HG02571 (cell line): ENCODE measurements at regions not wholly inside any gene's neighbourhood (a gene's known extent, or its start where the extent isn't known, plus 50 kb on each side); places are given as distances from the start of the nearest gene placed in this dataset.

Source experiments
- ATAC-seq: cut with Tn5 transposase; IDR thresholded peaks from one replicate; pipeline ENCODE4 v1.9.1; 2021; ENCODE audit warnings: mild to moderate bottlenecking, moderate library complexity; ENCODE audit not compliant: unreplicated experiment

DNA sequence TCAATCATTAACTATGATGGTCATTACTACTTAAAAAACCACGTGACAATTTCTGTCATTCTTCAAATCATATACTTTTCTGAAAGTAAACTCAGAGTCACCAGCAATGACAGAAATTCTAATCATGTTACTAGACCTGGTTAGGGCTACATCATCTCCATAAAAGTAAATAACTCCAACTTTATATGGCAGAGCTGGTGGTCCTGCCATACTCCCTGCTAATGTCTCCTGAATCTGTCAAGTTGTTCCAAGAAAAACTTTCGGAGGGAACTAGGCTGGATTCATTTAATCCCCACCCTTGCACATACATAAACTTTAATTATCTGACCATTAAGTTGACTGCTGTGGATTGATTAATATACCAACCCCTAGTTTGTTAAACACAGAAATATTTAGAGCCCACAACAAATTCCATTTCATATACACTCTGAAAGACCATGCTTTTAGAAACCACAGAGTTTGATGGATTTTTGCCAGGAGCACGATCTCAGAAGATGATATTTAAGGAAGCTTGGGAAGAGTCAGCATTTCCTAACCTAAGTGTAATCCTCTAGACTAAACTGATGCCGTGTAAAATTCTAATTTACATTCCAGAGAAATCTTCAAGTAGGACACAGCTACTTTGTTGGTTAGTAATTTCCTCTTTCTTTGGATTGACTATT lies 577.0 kb downstream of the FAT4 start:
- no peak for ATAC-seq

DNA sequence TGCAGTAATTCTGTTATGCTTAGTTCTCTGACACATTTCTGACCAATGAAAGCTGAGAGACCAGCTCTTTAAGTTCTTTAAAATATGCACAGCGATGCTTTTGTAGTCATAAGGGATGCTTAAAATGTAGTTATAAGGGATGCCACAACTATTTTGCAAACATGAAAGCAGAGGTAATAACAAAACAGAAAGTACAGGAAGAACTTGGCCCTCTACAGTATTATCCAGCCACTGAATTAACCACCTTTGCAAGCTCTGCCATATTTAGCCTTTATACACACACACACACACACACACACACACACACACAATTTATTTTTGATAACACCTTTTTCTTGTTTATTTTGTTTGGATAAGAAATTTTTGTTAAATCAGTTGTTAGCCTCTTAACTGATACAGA lies 590.0 kb downstream of the FAT4 start:
- no peak for ATAC-seq

DNA sequence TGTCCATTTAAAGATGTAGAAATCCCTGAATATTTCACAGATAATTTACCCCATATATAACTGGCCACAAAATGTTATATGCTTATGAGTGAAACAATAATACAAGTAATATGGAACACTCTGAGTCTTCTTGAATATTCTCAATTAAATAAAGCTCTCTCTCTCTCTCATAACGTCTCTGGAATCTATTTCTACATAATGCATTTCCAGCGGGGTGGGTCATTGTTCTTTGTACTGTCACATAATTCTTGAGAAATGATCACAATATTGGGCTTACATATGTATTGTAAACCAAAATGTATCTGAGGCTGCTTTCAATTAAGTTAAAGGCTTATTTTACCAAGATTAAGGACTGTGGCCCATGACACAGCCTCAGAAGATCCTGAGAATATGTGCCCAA lies 596.3 kb downstream of the FAT4 start:
- ATAC-seq = no peak

DNA sequence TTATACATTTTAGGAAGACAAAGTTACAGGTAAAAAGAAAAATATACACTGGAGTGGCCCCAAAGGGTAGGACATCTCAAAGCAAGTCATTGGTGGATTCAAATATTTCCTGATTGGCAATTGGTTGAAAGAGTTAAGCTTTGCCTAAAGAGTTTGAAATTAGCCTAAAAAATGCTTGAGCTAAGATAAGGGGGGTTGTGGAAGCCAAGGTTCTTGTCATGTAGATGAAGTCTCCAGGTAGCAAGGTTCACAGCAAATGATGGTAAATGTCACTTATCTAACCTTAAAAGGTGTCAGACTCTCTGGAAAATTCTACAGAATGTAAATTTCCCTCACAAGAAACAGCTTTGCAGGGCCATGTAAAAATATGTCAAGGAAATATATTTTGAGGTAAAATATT lies 596.7 kb downstream of the FAT4 start:
- ATAC-seq = no peak

DNA sequence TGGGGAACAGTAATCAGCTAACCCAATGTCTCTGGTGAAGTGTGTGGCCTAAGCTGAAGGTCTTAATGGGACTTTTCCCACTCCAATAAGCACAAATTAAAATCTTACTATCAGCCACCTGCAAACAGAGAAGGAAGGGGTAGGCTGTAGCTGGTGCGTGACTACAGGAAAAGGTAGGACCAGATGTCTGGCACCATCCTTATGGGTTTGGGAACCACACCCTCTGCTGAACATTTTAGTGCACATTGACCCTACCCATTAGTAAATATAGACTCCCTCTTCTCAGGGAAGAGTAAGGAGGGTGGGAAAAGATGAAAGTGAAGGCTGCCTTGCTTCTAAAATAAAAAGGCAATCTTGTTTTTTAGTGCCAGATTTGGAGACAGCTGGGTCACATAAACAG lies 602.8 kb downstream of the FAT4 start:
- ATAC-seq = no peak

DNA sequence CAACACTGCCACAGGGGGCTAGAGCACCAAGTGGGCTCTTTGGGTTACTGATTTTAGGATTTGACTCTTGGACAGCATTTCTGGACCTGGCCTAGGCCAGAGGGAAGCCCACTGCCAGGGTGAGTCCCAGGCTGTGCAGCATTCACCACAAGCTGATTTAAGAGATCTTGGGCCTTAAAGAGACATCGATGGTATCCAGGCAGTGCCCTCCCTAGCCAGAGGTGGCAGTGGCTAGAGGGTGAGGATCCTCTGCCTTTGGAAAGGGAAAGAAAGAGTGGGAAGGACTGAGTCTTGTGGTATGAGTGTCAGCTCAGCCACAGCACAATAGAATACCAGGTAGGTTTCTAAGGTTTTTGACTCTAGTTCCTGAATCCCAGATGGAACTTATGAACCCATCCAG lies 613.9 kb downstream of the FAT4 start:
- no peak for ATAC-seq

DNA sequence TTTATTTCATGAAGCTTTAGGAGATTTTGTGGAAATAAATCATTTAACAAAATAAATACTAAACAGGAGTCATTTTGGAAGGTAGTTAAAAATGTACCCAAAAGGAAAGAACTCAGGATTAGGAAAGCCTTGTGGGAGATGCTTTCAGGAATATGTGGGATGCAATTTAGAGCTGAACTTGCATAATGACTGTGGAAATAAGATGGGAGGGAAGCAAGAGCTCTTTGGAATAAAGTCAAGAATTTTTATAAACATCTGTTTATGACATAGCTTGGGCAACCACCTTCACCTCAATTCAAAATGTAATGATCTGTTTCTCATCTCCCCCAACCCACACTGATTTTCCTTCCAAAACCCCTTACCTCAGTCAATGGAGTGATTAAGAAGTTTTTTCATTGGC lies 623.8 kb downstream of the FAT4 start:
- no peak for ATAC-seq

DNA sequence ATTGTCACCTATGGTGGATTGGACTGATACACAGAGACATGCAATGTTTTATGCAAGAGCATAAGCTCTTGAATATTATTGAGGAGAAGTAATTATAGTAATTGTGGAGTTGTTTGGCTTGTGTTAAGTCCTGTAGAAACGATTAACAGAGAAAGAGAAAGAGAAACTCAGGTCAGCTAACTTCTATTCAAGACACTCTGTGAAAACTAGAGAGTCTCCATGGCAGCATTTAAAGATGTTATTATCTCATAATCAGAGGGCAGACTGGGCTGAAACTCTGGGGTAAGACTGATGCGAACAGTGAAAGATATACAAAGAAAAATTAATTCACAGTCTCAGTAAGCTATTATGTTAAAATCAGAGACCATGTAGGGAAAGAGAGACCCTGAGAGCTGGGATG lies 625.7 kb downstream of the FAT4 start:
- no peak for ATAC-seq

DNA sequence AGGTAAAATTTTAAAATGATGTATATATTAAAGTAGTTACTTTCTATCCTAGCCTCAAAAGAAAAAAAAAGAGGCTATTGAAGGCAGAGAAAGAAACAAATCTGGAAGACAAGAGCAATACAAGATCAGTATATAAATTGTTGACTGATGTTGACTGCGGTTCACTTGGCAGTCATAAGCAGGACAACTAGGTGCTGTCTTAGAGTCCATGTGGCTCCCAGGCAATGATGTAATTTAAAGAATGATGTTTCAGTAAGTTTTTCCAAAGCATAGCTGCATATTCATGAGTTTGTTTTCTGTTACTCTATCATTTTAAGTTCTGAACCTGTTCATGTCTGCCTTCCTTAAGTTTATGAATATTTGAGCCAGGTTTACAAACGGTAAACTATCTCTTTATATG lies 630.2 kb downstream of the FAT4 start:
- ATAC-seq = no peak

DNA sequence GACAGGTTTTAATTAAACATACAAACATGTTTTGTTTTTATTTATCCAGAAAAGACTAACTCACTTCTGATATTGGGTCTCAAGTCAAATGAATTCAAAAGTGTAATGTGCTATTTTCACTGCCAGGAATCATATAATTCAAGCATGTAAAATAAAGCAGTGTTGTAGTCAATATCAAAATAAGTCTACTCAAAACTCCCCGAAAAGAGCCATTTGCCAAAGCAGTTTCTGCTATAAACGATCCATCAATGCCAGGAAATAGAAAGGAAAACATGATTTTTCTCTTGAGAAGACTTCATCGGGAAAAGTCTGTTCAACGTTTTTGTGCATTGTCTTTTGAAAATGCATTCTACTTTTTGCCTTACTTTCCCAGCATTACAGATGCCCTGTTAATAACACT lies 633.3 kb downstream of the FAT4 start:
- no peak for ATAC-seq

DNA sequence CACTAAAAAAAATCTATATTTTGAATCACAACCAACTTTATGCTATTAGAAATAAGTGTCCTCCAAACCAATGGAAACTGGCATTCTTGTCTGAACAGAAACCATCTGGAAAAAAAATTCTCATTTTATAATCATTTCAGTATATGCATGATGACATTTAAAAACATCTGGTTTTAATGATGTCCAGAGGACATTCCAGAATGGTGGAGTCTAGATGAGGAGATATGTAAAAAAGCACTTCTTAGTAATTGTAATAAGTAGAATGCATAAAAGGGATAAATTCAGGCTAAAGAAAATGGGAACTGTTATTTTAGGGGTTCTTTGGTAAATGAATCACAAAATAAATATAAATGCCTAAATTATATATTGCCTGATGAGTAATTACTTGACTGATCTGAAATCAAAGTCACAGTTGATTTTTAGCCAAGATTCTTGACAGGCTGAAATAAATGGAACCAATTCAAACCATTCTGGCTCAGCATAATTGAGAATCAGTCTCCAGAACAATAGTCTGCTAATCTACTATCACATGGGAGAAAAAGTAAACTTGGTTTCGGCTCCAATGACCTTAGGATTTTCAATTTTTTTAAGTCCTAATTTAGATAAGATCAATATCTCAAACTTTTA lies 636.6 kb downstream of the FAT4 start:
- no peak for ATAC-seq

DNA sequence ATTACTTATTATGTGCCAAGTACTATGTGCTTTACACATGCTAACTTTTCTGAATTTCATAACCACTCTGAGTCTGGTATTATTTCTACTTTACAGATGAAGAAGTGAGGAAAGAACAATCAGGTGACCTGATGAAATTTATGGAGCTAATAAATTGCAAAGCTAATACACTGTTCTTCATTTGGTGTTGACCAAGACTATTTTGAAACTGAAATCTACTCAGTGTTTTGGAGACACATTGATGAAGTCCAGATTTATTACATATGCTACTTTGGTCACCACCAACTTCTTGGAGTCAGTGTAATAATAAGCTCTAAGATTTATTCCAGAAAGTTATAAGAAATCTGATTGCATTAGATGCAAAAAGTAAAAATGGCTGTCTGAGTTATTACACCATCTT lies 637.9 kb downstream of the FAT4 start:
- ATAC-seq = no peak

DNA sequence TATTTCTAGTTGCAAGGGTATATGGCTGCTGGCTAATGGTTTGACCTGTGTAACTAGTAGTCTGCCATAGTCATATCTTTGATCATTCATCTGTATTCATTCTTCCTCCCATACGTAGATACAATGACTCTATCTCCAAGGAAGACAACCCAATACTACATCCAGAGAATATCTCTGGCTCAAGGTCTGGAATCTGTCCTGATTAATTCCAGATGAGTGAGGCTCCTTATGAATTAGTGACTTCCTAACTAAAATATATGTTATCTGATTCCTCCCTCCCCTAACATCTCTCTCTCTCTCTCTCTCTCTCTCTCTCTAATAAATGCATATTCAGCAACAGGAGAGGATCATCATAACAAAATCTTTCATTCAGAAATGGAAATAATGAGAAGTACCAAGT lies 641.5 kb downstream of the FAT4 start:
- no peak for ATAC-seq

DNA sequence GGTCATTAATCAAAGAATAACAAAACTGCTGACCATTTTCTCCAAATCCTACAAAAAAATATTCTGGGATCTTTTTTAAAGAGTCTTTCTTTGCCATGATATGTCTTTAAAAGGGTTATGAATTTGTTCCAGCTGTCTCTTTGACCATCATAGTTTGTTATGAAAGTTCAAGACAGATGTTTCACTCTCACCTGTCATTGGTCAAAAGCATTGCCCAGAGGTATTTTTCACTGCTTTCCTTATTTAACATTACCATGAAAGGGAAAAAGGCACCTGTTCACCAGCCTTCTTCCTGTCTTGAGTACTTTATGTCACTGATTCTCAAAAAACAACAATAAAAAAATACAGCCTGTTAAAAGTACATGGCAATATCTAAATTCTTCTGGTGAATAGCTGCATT lies 643.8 kb downstream of the FAT4 start:
- ATAC-seq = no peak

DNA sequence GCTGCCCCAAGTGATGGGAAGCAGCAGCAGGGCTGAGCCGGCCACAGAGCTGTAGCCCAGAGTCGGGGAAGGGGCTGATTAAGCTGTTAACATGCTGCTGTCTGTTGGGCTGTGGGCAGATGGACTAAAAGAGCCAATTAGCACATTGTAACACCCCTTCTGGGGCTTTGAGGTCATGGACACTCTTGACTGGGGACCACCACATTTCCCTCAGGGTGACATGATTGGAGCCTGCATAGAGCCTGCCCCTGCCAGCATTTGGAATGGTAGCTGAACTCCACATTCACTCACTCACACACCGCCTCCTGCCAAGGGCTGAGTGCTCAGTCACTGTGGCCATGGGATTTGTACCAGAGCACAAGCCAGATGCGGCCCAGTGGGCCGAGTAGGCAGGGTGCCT lies 646.9 kb downstream of the FAT4 start:
- no peak for ATAC-seq

DNA sequence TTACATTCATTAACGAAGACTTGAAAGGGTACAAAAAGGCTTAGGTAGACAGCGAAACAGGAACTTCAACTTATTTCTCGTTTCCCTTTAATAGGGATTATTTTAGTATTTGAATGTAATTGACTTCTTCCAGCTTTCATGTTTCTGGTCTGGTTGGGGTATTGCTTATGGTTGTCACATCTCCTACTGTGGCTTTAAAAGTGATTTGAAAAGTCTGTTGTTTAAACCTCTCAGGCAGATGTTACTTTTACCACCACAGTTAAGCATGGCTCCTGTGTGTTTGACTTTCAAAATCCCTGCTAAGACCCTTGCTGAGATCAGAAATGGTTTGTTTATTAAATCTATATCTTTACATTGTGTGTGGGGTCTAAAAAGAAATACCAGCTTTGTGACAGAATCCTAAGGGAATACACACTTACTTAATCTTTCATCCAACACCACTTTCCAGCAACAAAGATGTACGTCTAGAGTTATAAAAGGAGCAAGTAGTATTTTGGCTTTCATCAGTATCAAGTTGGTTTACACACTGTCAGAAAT lies 661.2 kb downstream of the FAT4 start:
- no peak for ATAC-seq

DNA sequence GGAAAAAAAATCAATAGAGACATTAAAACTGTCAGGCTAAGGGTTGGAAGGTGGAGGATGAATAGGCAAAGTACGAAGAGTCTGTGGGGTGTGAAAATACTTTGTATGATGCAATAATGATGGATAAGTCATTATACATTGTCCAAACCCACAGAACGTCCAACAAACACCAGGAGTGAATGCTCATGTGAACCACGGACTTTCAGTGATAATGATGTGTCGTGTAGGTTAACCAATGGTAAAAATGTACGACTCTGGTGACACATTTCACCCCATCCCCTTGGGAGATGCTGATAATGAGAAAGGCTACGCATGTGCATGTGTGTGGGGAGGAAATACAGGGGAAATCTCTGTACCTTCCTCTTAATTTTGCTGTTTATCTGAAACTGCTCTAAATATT lies 665.2 kb downstream of the FAT4 start:
- ATAC-seq = no peak

DNA sequence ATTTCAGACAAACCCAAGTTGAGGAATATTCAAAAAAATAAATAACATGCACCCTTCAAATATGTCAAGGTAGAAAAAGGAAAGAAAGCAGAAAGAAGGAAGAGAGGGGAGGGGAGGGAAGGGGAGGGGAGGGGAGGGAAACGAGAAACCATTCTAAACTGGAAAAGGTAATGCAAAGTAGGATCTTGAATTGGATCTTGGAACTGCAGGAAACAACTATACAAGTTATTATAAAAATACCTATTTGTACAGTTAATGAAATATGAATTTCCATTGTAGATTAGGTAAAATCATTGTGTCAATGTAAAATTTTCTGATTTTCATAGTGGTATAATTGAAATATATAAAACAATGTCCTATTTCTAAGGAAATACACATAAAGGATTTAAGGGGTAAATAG lies 668.4 kb downstream of the FAT4 start:
- no peak for ATAC-seq

DNA sequence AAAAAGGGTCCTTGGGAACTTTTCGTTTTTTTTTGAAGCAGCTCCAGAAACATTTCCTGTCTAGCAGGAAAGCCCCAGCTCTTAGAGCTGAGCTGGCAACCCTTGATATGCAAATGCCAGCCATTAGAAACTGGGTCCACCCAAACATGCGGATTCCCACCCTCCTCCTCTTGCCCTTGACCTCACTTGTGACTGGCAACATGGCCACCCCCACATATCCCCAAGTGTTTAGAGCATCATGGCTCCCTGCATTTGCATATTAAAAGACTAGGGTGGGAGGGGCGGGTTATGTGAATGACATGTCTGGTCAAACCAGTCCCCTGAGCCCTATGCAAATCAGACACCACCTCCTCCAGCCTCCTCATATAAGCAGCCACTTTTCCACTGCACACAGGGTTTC lies 671.1 kb downstream of the FAT4 start:
- no peak for ATAC-seq

DNA sequence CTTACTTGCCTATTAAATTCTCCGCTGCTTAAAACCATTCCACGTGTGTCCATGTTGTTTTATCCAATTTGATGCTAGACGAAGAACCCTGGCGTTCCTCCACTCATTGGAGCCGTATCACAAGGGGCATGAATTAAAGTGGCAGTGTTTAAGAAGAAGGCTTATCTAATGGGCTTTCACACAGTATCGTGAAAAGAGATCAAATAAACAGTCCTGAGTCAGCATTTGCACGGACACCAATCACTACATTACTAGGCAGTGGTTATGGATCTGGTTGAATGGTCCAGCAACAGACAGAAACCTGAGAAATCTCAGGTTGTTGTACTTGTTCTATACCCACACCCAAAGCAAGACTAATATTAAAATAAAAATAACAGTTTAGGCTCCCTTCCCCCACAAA lies 671.6 kb downstream of the FAT4 start:
- ATAC-seq = no peak

DNA sequence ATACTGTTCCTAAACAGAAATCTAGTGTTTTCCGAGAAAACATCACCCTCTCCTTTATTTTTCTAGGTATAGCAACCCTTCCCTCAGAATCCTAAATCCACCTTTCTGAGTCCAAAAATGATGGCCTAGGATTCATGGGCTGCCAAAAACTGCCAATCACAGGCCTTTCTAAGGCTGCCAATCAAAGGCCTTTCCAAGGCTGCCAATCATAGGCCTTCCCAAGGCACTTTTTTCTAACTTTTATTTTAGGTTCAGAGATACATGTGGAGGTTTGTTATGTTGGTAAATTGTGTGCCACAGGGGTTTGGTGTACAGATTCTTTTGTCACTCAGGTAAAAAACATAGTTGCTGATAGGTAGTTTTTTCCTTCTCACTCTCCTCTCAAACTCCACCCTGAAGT lies 673.7 kb downstream of the FAT4 start:
- no peak for ATAC-seq

DNA sequence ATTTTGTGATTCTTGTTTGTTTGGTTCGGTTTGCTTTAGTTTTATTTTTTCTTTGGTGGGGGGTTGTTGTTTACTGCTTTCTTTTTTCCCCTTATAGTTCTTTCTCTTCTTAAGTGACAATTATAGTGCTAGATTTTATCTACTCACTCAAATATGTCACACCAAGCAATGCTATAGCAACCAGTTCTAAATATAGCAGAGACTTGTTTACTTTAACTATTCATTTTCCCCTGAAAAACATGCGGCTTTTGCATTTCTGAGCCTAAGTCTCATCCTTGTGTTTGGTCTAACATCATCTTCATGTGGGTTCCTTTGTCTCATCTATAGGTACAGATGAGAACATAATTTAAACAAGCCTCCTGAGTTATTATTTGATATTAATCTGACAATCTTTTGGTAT lies 676.6 kb downstream of the FAT4 start:
- ATAC-seq = no peak

DNA sequence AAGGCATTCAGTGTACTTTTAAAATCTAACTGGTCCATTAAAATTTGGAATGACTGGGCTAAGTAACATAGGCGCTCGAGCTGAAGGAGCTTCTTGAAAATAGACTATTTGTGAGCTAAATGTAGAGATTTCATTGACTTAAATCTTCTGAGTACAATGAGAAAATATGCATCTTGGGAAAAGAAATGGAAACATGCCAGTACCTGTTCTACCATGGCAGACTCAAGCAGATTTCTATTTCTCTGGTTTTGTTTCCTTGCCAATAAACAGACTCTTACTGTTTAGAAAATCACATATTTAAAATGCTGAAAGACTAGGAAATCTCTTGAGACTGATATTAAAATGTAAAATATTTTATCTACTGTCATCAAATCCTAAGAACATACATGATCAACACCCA lies 678.1 kb downstream of the FAT4 start:
- ATAC-seq = no peak
